Ishikawa (cell line): ENCODE measurements at regions not wholly inside any gene's neighbourhood (a gene's known extent, or its start where the extent isn't known, plus 50 kb on each side); places are given as distances from the start of the nearest gene placed in this dataset.

ENCODE experiments used
- CREB1 ChIP-seq: IDR thresholded peaks from 2 replicates; pipeline ENCODE4 v1.6.1; 2012; ENCODE audit warnings: low read depth
- FOXM1 ChIP-seq: IDR thresholded peaks from 2 replicates; pipeline ENCODE4 v1.6.1; 2012; ENCODE audit warnings: low read depth, borderline replicate concordance
- REST ChIP-seq: IDR thresholded peaks from 2 replicates; pipeline ENCODE4 v1.6.1; 2012; ENCODE audit warnings: low read depth, mild to moderate bottlenecking
- TAF1 ChIP-seq: IDR thresholded peaks from 2 replicates; pipeline ENCODE4 v1.6.1; 2012; ENCODE audit warnings: low read depth, mild to moderate bottlenecking
- TCF12 ChIP-seq: IDR thresholded peaks from 2 replicates; pipeline ENCODE4 v1.6.1; 2012; ENCODE audit warnings: low read depth
- YY1 ChIP-seq: IDR thresholded peaks from 2 replicates; pipeline ENCODE4 v1.6.1; 2012; ENCODE audit warnings: low read depth

- TF ChIP-seq REST = no peak
- no peak for TF ChIP-seq TAF1
- TF ChIP-seq TCF12 = no peak
- TF ChIP-seq YY1 = no peak
Observed at GRCh38 chr6:41492261-41492891, 53.8 kb upstream of the FOXP4 start.

GRCh38 chr6:41494212-41495110 is 51.7 kb upstream of the FOXP4 start:
- no peak for TF ChIP-seq YY1
- no peak for TF ChIP-seq FOXM1
- TF ChIP-seq CREB1 = no peak
